ENCODE measurements at regions not wholly inside any gene's neighbourhood (a gene's known extent, or its start where the extent isn't known, plus 50 kb on each side); places are given as distances from the start of the nearest gene placed in this dataset.

- TF ChIP-seq CTCF (IDR thresholded peaks at IDR 0.05) (no peak), POLR2A (IDR thresholded peaks at IDR 0.05) (no peak), EP300 (IDR thresholded peaks at IDR 0.05) (no peak)
These were observed 458.9 kb downstream of the NOVA1 start for GRCh38 chr14:26138764-26139445.

All from ovary (tissue), 3 donors.